ENCODE measurements at regions not wholly inside any gene's neighbourhood (a gene's known extent, or its start where the extent isn't known, plus 50 kb on each side); places are given as distances from the start of the nearest gene placed in this dataset.

DNA sequence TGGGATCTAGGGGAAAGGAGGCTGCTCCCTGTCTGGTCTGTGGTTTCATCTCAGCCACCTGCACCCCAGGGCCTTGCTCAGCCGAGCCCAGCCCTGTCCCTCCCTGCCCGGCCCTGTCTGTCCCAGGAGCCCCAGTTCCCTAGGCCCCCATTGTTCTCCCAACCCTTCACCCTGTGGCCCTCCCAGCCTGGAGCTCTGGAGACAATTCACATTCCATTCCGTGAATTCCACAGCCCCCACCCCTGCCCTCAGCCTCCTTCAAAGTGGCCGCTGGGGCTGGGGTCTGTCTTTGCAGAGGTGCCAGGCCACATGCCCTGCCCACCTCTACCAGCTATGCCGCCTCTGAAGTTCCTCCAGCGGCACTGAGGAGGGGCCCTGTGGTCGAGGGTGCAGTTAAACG lies 77.9 kb upstream of the WNT11 start:
- Histone ChIP-seq H3K4me1 (no peaks in the 10 kb centered on the region), H3K27me3 (no peaks in the 10 kb centered on the region), H3K27ac (no peak overlapping the region), H3K36me3 (no peaks in the 10 kb centered on the region), H3K4me3 (no peak overlapping the region), H3K9me3 (no peaks in the 10 kb centered on the region)
- DNase-seq, result no peak
- intact Hi-C loops (cut with DNase I; ENCODE audit: low total_unique reads), result no loop called here
- TF ChIP-seq, protein P1, sequence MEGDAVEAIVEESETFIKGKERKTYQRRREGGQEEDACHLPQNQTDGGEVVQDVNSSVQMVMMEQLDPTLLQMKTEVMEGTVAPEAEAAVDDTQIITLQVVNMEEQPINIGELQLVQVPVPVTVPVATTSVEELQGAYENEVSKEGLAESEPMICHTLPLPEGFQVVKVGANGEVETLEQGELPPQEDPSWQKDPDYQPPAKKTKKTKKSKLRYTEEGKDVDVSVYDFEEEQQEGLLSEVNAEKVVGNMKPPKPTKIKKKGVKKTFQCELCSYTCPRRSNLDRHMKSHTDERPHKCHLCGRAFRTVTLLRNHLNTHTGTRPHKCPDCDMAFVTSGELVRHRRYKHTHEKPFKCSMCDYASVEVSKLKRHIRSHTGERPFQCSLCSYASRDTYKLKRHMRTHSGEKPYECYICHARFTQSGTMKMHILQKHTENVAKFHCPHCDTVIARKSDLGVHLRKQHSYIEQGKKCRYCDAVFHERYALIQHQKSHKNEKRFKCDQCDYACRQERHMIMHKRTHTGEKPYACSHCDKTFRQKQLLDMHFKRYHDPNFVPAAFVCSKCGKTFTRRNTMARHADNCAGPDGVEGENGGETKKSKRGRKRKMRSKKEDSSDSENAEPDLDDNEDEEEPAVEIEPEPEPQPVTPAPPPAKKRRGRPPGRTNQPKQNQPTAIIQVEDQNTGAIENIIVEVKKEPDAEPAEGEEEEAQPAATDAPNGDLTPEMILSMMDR (IDR thresholded peaks at IDR 0.05), result no peak
- no peak for TF ChIP-seq POLR2A (IDR thresholded peaks at IDR 0.05)

DNA sequence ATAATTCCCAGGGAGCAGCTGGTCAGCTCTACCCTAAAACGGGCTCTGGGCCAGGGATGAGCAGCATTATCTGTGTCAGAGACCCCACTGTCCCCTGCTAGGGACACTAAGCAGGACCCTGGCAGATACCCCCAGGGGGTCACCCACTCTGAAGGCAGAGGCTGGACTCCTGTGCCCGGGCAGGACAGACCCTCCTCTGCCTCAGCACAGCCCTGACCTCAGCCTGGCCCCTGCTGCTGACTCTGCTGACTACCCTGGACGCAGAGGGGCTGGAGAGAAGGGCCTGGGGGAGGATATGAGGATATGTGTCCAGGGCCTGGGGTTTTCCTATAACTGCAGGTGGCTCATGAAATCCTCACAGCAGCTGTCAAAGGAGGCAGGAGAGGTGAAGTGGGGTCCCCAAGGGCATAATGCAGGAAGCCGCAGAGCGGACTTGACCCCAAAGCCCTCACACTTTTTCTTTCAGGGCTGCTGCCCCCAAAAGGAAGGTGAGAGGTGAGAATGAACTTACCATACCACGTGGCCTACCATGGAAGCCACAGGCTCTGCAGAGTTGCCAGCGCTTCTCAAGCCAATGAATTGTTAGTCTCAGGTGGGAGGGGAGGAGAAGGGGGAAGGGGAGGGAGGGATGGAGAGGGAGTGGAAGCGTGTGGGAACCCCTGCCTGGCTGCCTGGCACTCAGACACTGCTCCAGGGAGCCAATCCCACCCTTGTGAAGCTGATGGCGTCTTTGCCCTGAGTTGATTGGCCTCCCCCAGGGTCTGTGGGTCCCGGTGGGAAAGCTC lies 76.7 kb upstream of the WNT11 start:
- H3K4me3 ChIP-seq, result no peak overlapping the region
- H3K36me3 ChIP-seq, result no peaks in the 10 kb centered on the region
- no peak for DNase-seq
- H3K27ac ChIP-seq, result no peak overlapping the region
- H3K4me1 ChIP-seq, result no peaks in the 10 kb centered on the region
- TF ChIP-seq, protein P1 (IDR thresholded peaks at IDR 0.05), result no peak
- no peak for TF ChIP-seq POLR2A (IDR thresholded peaks at IDR 0.05)
- no peaks in the 10 kb centered on the region for H3K9me3 ChIP-seq
- no peaks in the 10 kb centered on the region for H3K27me3 ChIP-seq
- intact Hi-C loops (cut with DNase I; ENCODE audit: low total_unique reads), result no loop called here

DNA sequence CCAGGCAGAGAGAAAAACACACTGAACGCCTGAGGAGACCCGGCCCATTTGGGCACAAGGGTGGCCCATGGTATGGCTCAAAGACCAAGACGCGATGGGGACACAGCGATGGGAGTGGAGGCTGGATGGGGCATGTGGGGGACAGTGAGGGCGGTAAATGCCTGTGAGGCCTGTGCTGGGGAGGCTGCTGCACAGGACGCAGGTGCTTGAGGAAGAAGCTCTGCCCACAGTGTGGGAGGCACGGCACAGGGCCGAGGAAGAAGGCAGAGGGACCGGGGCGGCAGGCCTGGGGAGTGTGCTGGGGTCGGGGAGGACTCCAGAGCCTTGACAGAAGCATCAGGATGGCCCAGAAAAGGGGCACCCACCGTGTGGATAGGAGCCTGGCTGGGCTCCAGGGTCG lies 75.9 kb upstream of the WNT11 start:
- Histone ChIP-seq H3K4me1 (no peaks in the 10 kb centered on the region), H3K27me3 (no peaks in the 10 kb centered on the region), H3K4me3 (no peak overlapping the region), H3K36me3 (no peaks in the 10 kb centered on the region), H3K27ac (no peak overlapping the region), H3K9me3 (no peaks in the 10 kb centered on the region)
- DNase-seq, result no peak
- intact Hi-C loops (cut with DNase I; ENCODE audit: low total_unique reads), result no loop called here
- TF ChIP-seq POLR2A (IDR thresholded peaks at IDR 0.05), result no peak
- TF ChIP-seq, protein P1 (IDR thresholded peaks at IDR 0.05), result no peak

DNA sequence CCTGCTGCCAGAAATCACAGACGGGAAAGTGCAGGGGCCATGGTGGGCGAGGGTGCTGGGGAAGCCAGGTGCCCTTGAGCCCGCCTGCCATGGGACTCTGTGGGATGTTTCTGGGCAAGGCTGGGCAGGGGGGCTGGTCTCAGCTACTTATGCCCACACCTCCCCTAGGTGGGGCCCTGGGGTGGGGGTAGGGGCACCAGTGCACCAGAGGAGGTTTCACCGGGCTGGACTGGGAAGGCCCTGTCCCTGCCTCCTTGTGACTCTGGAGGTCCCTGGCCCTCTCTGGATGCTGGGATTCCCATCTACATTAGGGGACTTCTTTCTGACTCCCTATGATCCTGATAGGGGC lies 75.2 kb upstream of the WNT11 start:
- intact Hi-C loops (cut with DNase I; ENCODE audit: low total_unique reads), result no loop called here
- no peaks in the 10 kb centered on the region for H3K4me1 ChIP-seq
- H3K36me3 ChIP-seq, result no peaks in the 10 kb centered on the region
- TF ChIP-seq POLR2A (IDR thresholded peaks at IDR 0.05), result no peak
- TF ChIP-seq, protein P1 (IDR thresholded peaks at IDR 0.05), result no peak
- no peaks in the 10 kb centered on the region for H3K9me3 ChIP-seq
- no peaks in the 10 kb centered on the region for H3K27me3 ChIP-seq
- no peak for DNase-seq
- H3K27ac ChIP-seq, result no peak overlapping the region
- H3K4me3 ChIP-seq, result no peak overlapping the region

DNA sequence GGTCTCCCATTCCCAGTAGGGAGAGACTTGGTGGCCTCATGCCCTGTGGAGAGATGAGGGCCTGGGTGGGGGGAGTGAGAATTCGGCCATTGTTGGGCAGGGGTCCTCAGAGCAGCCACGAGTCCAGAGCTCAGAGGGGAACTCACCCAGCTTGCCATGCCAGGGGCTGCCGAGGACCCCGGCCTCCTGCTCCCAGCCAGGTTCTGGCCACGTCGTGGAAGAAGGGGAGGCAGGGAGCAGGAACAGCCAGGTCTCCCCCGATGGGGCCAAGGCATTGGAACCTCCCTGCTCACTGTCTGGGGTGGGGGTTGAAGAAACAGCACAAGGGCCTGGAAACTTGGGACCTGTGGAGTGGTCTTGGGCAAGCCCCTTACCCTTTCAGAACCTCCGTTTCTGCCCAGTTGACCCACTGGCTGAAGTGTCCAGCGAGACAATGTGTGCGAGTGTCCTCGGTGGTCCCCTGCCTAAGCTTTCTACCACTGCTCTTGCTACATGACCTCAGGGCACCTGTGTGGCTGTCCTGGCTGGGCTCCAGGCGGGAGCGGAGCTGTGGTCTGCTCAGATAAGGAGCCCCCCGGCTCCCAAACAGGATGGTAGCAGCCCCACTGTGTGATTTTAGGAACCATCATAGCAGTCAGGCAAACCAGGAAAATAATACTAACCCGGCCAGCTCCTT lies 74.7 kb upstream of the WNT11 start:
- H3K4me3 ChIP-seq, result no peak overlapping the region
- intact Hi-C loops (cut with DNase I; ENCODE audit: low total_unique reads), result no loop called here
- H3K27ac ChIP-seq, result no peak overlapping the region
- TF ChIP-seq POLR2A (IDR thresholded peaks at IDR 0.05), result no peak
- TF ChIP-seq, protein P1 (IDR thresholded peaks at IDR 0.05), result no peak
- no peak for DNase-seq
- no peaks in the 10 kb centered on the region for H3K27me3 ChIP-seq
- no peaks in the 10 kb centered on the region for H3K4me1 ChIP-seq
- no peaks in the 10 kb centered on the region for H3K9me3 ChIP-seq
- no peaks in the 10 kb centered on the region for H3K36me3 ChIP-seq
